Activated CD8-positive, alpha-beta memory T cell treated with anti-CD3 and anti-CD28 coated beads for 4 hours (primary cell): ENCODE measurements at regions not wholly inside any gene's neighbourhood (a gene's known extent, or its start where the extent isn't known, plus 50 kb on each side); places are given as distances from the start of the nearest gene placed in this dataset.
"Not testable (repeated sequence)": the region's sequence is repeated elsewhere in the genome, so short reads cannot be mapped to it uniquely, and the experiment has no call there.

Experiments
- DNase-seq, 2 donors: peaks; one replicate each; pipeline ENCODE4 v3.0.0-alpha.2; 2020; ENCODE audit warnings: low read depth in 2 of 2

- DNase-seq, result no peak
These were observed 377.6 kb downstream of the FLRT2 start for GRCh38 chr14:85907536-85907935.

- no peak for DNase-seq
These were observed 367.9 kb downstream of the FLRT2 start for GRCh38 chr14:85897808-85898207.

GRCh38 chr14:85895603-85896002 lies 365.7 kb downstream of the FLRT2 start:
- DNase-seq, result no peak

GRCh38 chr14:85892251-85892650 lies 362.3 kb downstream of the FLRT2 start:
- DNase-seq, result no peak

GRCh38 chr14:85883966-85884365 lies 354.0 kb downstream of the FLRT2 start:
- DNase-seq, result no peak

GRCh38 chr14:85883101-85883500 lies 353.2 kb downstream of the FLRT2 start:
- DNase-seq, result no peak

- no peak for DNase-seq
These were observed 352.0 kb downstream of the FLRT2 start for GRCh38 chr14:85881935-85882334.

GRCh38 chr14:85878874-85879273 lies 348.9 kb downstream of the FLRT2 start:
- no peak for DNase-seq

- DNase-seq, result no peak
These were observed 343.1 kb downstream of the FLRT2 start for GRCh38 chr14:85873006-85873405.

- no peak for DNase-seq
These were observed 337.5 kb downstream of the FLRT2 start for GRCh38 chr14:85867450-85867849.

- no peak for DNase-seq
These were observed 335.8 kb downstream of the FLRT2 start for GRCh38 chr14:85865701-85866100.

GRCh38 chr14:85858634-85859033 lies 328.7 kb downstream of the FLRT2 start:
- DNase-seq, result no peak

GRCh38 chr14:85856430-85856829 lies 326.5 kb downstream of the FLRT2 start:
- DNase-seq, result no peak

GRCh38 chr14:85853996-85854526 lies 324.1 kb downstream of the FLRT2 start:
- DNase-seq, result no peak

GRCh38 chr14:85852906-85853305 lies 323.0 kb downstream of the FLRT2 start:
- DNase-seq, result no peak

- not testable (repeated sequence) for DNase-seq
These were observed 322.2 kb downstream of the FLRT2 start for GRCh38 chr14:85852123-85852522.

- not testable (repeated sequence) for DNase-seq
These were observed 300.6 kb downstream of the FLRT2 start for GRCh38 chr14:85830549-85830948.

GRCh38 chr14:85829601-85830000 lies 299.7 kb downstream of the FLRT2 start:
- not testable (repeated sequence) for DNase-seq

GRCh38 chr14:85824526-85824925 lies 294.6 kb downstream of the FLRT2 start:
- DNase-seq, result no peak

GRCh38 chr14:85822236-85822635 lies 292.3 kb downstream of the FLRT2 start:
- no peak for DNase-seq

- no peak for DNase-seq
These were observed 287.5 kb downstream of the FLRT2 start for GRCh38 chr14:85817430-85817829.

GRCh38 chr14:85813040-85813439 lies 283.1 kb downstream of the FLRT2 start:
- DNase-seq, result no peak

- no peak for DNase-seq
These were observed 281.4 kb downstream of the FLRT2 start for GRCh38 chr14:85811340-85811739.

- DNase-seq, result no peak
These were observed 269.7 kb downstream of the FLRT2 start for GRCh38 chr14:85799668-85800067.
